M059J (cell line): ENCODE measurements at regions not wholly inside any gene's neighbourhood (a gene's known extent, or its start where the extent isn't known, plus 50 kb on each side); places are given as distances from the start of the nearest gene placed in this dataset.
A peak's percentile ranks its signal among the peaks of the same experiment; 100 is the strongest.

ENCODE experiments used
- DNase-seq: peaks from one replicate; pipeline ENCODE4 v3.0.0-alpha.2; 2012; ENCODE audit warnings: low read depth

DNA sequence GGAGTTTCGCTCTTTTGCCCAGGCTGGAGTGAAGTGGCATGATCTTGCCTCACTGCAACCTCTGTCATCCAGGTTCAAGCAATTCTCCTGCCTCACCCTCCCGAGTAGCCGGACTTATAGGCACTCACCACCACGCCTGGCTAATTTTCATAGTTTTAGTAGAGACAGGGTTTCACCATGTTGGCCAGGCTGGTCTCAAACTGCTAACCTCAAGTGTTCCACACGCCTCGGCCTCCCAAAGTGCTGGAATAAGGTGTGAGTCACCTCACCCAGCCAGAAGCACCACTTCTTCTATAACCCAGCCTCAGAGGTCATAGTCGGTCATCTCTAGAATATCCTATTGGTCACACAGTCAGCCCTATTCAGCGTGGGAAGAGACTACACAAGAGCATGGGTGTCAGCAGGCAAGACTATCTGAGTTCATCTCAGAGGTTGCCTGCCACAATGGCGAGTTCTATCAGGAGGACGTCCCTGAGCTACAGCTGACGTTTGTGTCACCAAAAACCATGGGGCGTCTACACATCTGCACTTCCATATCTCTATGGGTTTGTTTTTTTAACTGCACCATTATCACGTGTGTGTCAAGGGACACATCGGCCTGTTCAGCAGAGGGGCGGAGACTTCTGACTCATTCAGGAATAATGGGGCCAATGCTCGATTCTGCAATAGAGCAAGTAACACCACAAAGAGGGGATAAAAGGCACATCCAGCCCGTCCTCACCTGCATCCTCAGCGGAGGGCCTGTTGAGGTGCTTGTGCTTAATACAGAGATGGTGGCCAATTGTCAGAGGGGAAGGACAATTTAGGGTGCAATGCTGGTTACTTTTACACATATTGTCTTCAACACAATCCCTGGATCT, 256.3 kb upstream of the IRF2BP2 start:
- peak; percentile 98 for DNase-seq

GRCh38 chr1:234865171-234866006, 255.4 kb upstream of the IRF2BP2 start:
- DNase-seq, result no peak

DNA sequence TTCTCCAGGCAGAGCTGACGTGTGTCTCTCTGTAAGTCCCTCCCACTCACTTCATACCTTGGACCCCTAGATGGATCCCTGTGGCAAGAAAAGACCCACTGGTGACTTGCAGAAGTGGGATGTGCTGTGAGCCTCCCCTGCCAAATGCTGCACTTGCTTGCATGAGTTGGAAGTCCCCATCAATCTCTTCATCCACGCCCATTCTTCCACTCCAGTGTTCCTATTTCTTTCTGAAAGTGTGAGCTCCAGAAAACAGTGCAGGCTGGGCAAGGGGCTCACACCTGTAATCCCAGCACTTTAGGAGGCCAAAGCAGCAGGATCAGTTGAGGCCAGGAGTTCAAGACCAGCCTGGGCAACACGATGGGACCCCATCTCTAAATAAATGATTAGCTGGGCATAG, 254.1 kb upstream of the IRF2BP2 start:
- DNase-seq, result no peak

DNA sequence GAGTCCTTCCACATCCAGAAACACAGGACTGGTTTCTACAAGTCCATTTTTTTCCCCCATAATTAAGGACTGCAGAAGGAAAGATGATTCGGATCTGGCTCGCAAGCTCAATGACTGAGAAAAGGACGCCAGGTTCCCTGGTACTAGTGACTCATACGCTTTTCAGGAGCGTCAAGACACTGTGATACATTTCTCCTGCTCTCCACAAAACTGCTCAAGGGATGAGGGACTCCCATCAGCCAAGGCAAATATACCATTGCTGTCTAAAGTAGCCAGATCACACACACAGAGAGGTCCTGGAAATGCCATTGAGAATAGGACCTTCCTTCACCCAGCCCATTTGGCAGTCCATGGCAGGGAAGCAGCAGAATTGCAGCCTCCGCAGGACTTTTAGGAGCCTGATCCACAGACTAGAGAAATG, 253.6 kb upstream of the IRF2BP2 start:
- DNase-seq, result peak; percentile 89

DNA sequence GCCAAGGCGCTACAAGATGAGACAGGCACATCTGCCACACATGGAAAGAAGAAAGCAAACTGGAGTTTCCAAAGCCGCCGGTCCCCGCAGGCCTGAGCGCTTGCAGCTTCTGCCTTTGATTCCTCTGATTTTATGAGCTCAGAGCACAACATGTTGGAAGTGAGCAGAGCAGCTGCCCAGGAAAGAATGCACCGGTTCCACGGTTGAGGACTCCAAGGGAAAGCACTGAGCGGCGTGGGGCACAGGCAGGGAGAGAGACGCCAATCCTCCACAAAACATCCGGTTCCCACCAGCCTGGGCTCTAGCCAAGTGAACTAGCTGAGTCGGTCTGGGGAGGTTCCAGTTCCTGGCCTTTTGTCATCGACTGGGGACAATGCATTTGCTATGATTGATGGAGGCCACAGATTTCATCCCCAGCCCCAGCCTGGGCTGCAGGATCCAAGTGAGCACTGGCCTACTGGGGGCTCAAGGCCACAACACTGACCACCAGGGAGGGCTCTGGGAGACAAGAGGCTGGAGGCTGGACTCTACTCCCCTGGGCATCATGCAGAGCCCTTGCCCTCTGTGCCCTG, 253.1 kb upstream of the IRF2BP2 start:
- peak; percentile 94 for DNase-seq

GRCh38 chr1:234862360-234862943, 252.5 kb upstream of the IRF2BP2 start:
- no peak for DNase-seq

DNA sequence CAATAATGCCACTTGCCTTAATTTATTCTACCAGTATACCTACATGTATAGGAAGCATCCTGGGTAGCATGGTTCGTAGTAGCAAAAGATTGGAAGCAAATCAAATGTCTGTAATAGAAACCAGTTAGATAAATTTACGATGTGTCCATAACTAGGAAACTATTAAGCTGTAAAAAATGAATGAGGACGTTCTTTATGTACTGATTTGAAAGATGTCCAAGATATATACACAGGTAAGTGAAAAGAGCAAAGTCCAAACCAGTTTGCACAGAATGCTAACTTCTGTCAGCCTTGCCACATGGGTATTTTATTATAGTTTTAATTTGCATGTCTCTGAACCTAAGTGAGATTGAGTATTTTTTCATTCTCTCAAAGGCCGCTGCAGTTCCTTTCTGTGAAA, 251.8 kb upstream of the IRF2BP2 start:
- no peak for DNase-seq

DNA sequence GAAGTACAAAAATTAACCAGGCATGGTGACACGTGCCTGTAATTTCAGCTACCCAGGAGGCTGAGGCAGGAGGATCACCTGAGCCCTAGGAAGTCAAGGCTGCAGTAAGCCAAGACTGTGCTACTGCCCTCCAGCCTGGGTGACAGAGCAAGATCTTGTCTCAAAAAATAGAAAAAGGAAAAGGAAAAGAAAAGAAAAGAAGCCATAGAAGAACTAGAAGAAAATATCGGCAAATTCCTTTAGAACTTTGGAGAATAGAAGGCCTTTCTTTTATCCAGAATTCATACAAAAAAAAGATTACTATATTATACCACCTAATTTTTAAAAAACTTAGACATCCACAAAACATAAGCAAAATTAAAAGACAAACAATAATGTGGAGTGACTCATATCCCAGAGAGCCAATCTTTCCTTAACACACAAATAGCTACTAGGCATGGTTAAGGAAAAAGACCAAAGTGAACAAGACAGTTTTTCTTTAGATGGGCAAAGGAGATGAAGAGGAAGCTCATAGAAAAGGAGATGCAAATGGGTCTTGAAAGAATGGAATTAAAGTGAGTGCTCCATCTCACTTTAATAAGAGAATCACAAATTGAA, 251.1 kb upstream of the IRF2BP2 start:
- DNase-seq, result no peak

DNA sequence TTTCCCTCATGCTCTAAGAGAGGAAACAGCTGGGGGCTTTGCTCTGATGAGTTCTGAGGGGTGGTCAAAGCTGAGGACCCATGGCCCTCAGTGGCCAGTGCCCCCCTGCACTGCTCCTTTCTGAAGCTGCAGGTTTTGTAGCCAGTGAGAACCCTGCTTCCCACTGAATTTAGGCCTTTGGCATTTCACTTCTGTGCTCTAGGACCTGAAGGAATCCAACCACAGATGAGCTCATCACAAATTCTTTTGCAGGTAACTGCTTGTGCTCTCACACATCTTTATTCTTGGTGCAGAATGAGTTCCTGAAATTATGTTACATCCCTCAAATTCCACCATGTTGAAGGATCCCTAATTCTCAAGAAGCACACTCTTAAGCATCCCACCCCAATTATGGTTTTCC, 248.7 kb upstream of the IRF2BP2 start:
- DNase-seq, result peak; percentile 65

DNA sequence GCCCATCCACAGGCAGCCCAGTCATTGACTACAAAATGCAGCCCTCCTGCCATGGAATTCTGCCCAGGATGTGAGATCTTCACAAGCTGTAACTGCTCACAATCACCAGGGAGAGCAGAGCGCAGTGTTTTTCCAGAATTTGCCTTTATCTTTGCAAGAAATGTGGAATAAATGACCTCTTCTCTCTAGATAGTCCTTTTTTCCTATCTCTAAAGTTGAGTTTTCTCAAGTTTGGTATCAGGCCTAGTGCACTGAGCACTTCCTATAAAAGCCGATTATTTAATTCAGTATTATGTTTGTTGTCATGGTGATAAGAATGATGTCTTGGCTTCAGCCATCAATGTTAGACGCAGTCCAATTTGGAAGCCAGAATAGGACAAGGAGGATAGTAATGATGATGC, 246.9 kb upstream of the IRF2BP2 start:
- DNase-seq, result no peak

DNA sequence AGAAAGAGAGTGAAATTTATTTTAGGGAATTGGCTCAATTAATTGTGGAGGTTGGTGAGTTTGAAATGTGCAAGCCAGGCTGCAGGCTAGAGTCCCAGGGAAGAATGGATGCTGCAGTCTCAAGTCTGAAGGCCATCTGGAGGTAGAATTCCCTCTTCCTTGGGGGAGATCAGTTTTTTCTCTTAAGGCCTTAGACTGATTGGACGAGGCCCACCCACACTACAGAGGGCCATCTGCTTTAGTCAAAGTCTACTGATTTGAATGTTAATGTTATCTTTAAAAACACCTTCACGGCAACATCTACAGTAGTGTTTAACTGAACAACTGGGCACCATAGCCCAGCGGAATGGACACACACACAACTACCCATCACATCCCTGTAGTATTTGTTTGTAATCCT, 245.9 kb upstream of the IRF2BP2 start:
- no peak for DNase-seq

- no peak for DNase-seq
Observed at GRCh38 chr1:234854645-234855039, 244.7 kb upstream of the IRF2BP2 start.

DNA sequence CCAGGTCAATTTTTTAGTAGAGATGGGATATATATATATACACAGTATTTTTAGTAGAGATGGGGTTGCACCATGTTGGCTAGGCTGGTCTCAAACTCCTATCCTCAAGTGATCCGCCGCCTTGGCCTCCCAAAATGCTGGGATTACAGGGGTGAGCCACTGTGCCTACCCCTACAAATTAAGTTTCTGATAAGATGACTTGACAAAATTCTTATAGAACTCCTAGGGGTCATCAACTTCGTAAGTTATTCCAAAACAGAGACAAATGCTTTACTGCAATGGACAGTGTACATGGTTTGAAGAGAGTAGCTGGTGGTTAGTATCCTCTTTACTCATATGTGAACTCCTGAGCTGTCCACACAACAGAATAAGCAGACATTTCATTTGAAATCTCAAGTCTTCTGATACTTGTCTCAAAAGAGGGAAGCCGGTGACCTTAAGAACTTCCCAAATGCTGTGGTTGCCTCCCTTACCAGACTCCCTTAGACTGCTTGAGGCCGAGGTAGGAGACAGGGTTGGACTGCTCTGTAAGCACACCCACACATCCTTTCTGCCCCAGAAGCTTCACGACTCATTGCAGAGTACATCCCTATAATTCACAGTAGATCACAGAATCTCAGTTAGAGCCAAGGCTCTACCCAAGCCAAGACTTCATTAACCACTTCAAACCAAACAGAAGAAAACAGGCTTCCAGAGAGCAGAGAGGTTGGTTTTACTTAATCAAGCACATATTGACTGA, 244.1 kb upstream of the IRF2BP2 start:
- DNase-seq, result peak; percentile 40

GRCh38 chr1:234852659-234853058, 242.7 kb upstream of the IRF2BP2 start:
- no peak for DNase-seq

DNA sequence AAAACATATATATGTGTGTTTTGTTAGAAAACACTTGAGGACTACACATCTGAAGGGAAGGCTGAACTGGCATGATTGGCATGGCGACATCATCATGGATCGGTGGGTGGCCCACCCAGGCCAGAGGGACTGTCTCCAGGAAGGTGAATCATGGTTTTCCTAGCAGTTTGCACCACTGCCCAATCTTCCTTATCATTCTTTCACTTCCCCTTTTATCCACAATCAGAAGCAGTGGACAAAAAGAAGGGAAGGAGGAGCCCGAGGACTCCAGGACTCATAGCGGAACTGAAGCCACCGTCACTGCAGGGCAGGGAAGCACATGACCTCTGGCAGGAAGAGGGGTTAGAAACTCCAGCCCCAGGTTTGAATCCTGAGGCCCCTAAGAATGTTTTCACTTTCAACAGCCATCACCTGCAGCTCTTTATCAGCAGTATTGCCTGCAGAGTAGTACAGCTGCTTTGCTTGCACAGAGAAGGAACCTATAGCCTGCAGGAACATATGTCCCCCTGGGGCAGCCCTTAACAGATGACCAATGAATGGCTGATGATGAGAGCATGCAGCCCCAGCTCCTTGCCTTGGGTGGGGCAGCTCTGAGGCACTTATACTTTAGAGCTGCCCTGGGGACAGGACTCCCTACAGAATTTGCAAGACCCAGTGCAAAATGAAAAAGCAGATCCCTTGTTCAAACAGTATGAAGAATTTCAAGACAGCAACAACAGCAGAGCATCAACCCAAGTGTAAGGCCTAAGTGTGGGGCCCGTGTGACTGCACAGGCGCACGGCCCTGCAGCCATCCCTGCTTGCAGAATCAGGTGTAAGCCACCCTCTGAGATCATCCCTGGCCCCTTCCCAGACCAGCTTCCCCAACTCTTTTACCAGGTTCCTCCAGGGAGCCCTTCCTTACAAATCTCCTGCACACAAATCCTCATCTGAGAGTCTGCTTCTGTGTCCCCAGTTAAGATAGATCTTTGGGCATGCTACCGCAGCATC, 241.8 kb upstream of the IRF2BP2 start:
- DNase-seq, result peak; percentile 84

GRCh38 chr1:234849832-234850231, 239.9 kb upstream of the IRF2BP2 start:
- peak; percentile 77 for DNase-seq

GRCh38 chr1:234848972-234849649, 239.1 kb upstream of the IRF2BP2 start:
- DNase-seq, result peak; percentile 99

DNA sequence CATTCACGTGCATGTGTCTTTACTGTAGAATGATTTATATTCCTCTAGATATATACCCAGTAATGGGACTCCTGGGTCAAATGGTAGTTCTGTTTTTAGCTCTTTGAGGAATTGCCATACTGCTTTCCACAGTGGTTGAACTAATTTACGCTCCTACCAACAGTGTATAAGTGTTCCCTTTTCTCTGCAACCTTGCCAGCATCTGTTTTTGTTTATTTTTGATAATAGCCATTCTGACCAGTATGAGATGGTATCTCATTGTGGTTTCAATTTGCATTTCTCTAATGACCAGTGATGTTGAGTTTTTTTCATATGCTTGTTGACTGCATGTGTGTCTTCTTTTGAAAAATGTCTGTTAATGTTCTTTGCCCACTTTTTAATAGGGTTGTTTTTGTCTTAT, 236.8 kb upstream of the IRF2BP2 start:
- DNase-seq, result peak; percentile 53

DNA sequence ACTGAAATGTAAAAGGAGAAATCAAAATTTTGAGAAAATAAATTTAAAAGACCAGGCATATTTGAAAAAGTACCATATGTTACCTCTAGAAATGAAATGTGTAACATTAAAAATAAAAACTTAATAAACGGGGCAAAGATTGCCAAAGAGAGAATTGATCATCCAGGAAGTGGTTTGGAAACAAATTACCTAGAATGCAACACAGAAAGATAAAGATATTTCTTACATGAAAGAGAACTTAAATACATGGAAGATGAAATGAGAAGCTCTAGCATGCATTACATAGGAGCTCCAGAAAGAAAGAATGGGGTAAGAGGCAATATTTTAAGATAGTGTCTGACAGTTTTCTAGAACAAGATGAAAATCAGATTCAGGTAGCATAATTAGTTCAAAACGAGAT, 235.9 kb upstream of the IRF2BP2 start:
- no peak for DNase-seq
